ENCODE measurements at regions not wholly inside any gene's neighbourhood (a gene's known extent, or its start where the extent isn't known, plus 50 kb on each side); places are given as distances from the start of the nearest gene placed in this dataset.

GRCh38 chr13:86933676-86934075, 737.5 kb upstream of the SLITRK5 start:
- Histone ChIP-seq H2AFZ (ENCODE audit: low read depth, low read length) (no peak overlapping the region), H3K27ac (ENCODE audit: insufficient read depth, low read depth, low read length) (no peak overlapping the region), H3K9ac (replicated peaks; ENCODE audit: extremely low read depth, insufficient read depth, low read length) (no peak overlapping the region), H3K9me3 (replicated peaks; ENCODE audit: control insufficient read depth, insufficient read depth, low read length) (no peaks in the 10 kb centered on the region), H3K4me1 (ENCODE audit: control insufficient read depth, extremely low read depth, insufficient read depth, low read length) (no peaks in the 10 kb centered on the region), H3K36me3 (ENCODE audit: control insufficient read depth in 2 of 2, extremely low read depth in 1 of 2, insufficient read depth in 2 of 2, low read length in 2 of 2) (no peaks in the 10 kb centered on the region), H3K4me3 (replicated peaks in 1 of 3; ENCODE audit: insufficient read depth in 1 of 3, low read depth in 1 of 3, low read length in 3 of 3) (no peak overlapping the region), H3K79me2 (ENCODE audit: control insufficient read depth, insufficient read depth, low read length) (no peaks in the 10 kb centered on the region), H3K4me2 (ENCODE audit: insufficient read depth, low read length) (no peak overlapping the region), H4K20me1 (replicated peaks; ENCODE audit: control insufficient read depth, extremely low read depth, insufficient read depth, low read length) (no peaks in the 10 kb centered on the region), H3K9me1 (replicated peaks; ENCODE audit: control insufficient read depth, extremely low read depth, insufficient read depth, low read length) (no peaks in the 10 kb centered on the region), H3K27me3 (ENCODE audit: control insufficient read depth in 2 of 2, insufficient read depth in 2 of 2, low read length in 2 of 2) (no peaks in the 10 kb centered on the region)
- ChIA-PET CTCF (no interaction called here), POLR2A (no interaction called here)
- FAIRE-seq (no peak), DNase-seq (ENCODE audit: low read depth, low spot score) (no peak)
- TF ChIP-seq EZH2 (IDR thresholded peaks at IDR 0.05; ENCODE audit: borderline replicate concordance, low read depth, low read length, severe bottlenecking), result no peak
- no TSS peak for BruUV-seq (replicated peaks)
- dilution Hi-C loops (cut with MboI; ENCODE audit: extremely low pct_ligation_motif_present, low sequenced_read_pairs) (no loop called here), intact Hi-C loops (cut with micrococcal nuclease) (no loop called here)

GRCh38 chr13:86937316-86937715, 733.9 kb upstream of the SLITRK5 start:
- DNase-seq (ENCODE audit: low read depth, low spot score), result no peak
- H2AFZ ChIP-seq (ENCODE audit: low read depth, low read length), result no peak overlapping the region
- dilution Hi-C loops (cut with MboI; ENCODE audit: extremely low pct_ligation_motif_present, low sequenced_read_pairs) (no loop called here), intact Hi-C loops (cut with micrococcal nuclease) (no loop called here)
- H3K9ac ChIP-seq (replicated peaks; ENCODE audit: extremely low read depth, insufficient read depth, low read length), result no peak overlapping the region
- TF ChIP-seq MYC (IDR thresholded peaks at IDR 0.05; ENCODE audit: low read depth, low read length) (no peak), JUN (IDR thresholded peaks at IDR 0.05; ENCODE audit: borderline replicate concordance, insufficient read depth, insufficient read length, low read depth) (no peak), POLR2A (IDR thresholded peaks at IDR 0.05; ENCODE audit: low read depth, low read length) (no peak), EZH2 (IDR thresholded peaks at IDR 0.05; ENCODE audit: borderline replicate concordance, low read depth, low read length, severe bottlenecking) (no peak), CTCF (IDR thresholded peaks at IDR 0.05; ENCODE audit: extremely low read depth in 1 of 2, insufficient read depth in 1 of 2, low read depth in 1 of 2, low read length in 2 of 2) (no peak), MAX (IDR thresholded peaks at IDR 0.05; ENCODE audit: insufficient read depth, insufficient read length) (no peak), GATA2 (IDR thresholded peaks at IDR 0.05; ENCODE audit: insufficient read depth, insufficient read length, low read depth, low read length) (no peak), POLR2AphosphoS5 (IDR thresholded peaks at IDR 0.05; ENCODE audit: insufficient read depth, low read depth, low read length) (no peak)
- H3K9me1 ChIP-seq (replicated peaks; ENCODE audit: control insufficient read depth, extremely low read depth, insufficient read depth, low read length), result no peaks in the 10 kb centered on the region
- H3K36me3 ChIP-seq (ENCODE audit: control insufficient read depth in 2 of 2, extremely low read depth in 1 of 2, insufficient read depth in 2 of 2, low read length in 2 of 2), result no peaks in the 10 kb centered on the region
- no peak overlapping the region for H3K27ac ChIP-seq (ENCODE audit: insufficient read depth, low read depth, low read length)
- POLR2A ChIA-PET, result no interaction called here
- H3K9me3 ChIP-seq (replicated peaks; ENCODE audit: control insufficient read depth, insufficient read depth, low read length), result no peaks in the 10 kb centered on the region
- H3K27me3 ChIP-seq (ENCODE audit: control insufficient read depth in 2 of 2, insufficient read depth in 2 of 2, low read length in 2 of 2), result no peaks in the 10 kb centered on the region
- no peak overlapping the region for H3K4me3 ChIP-seq (replicated peaks in 1 of 3; ENCODE audit: insufficient read depth in 1 of 3, low read depth in 1 of 3, low read length in 3 of 3)
- BruUV-seq (replicated peaks), result no TSS peak
- no peak for FAIRE-seq
- no peak overlapping the region for H3K4me2 ChIP-seq (ENCODE audit: insufficient read depth, low read length)
- H3K4me1 ChIP-seq (ENCODE audit: control insufficient read depth, extremely low read depth, insufficient read depth, low read length), result no peaks in the 10 kb centered on the region
- H4K20me1 ChIP-seq (replicated peaks; ENCODE audit: control insufficient read depth, extremely low read depth, insufficient read depth, low read length), result no peaks in the 10 kb centered on the region
- CTCF ChIA-PET, result no interaction called here
- H3K79me2 ChIP-seq (ENCODE audit: control insufficient read depth, insufficient read depth, low read length), result no peaks in the 10 kb centered on the region
